CD4-positive, alpha-beta T cell treated with Interferon alpha-2 for 1 hour (primary cell): ENCODE measurements at regions not wholly inside any gene's neighbourhood (a gene's known extent, or its start where the extent isn't known, plus 50 kb on each side); places are given as distances from the start of the nearest gene placed in this dataset.
"Not testable (repeated sequence)": the region's sequence is repeated elsewhere in the genome, so short reads cannot be mapped to it uniquely, and the experiment has no call there.

Experiments
- DNase-seq, 2 donors: peaks; one replicate each; pipeline ENCODE4 v3.0.0-alpha.2; 2020 to 2022

- DNase-seq = no peak
Observed at GRCh38 chr6:85126485-85127167, 323.3 kb upstream of the NT5E start.

GRCh38 chr6:85125526-85125925, 324.4 kb upstream of the NT5E start:
- no peak for DNase-seq

DNA sequence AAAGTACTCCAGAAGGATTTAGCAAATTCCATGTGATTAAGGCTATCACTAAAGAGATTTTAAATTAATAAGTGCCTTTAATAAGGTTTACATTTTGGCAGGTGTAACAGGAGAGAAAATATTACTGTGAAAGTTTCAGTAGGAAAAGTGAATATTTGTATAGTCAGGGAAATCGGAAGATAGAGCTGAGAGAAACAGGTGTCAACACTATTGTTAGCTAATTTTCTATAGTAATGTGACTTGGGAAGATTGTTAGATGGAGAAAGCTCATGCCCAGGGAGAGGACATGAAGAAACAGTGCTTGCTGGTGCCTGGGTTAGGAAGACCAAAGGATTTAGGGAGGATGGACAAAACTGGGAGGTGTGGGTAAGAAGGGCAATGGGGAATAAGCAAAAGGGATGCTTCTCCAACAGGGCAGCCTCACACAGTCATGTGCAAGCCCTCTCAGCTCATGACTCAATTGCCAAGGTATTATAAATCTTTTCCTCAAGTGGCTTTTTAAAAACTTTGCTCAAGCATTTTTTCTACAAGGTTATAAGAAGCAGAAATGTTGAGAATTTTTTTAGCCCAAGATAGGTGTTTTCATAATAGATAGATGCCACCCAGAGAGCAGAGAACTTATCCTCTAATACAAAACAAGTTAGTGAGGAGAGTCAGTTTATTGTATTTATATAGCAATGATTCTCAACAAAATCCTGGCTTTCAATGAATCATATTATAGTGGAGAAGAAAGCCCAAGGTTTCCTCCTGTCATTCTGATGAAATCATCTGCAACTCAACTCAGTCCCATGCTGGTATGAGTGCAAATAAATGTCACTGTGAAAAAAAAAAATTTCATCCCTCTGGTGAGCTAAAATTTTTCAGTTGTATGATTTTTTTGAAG, 325.2 kb upstream of the NT5E start:
- DNase-seq = no peak

- DNase-seq = no peak
Observed at GRCh38 chr6:85121158-85121557, 328.7 kb upstream of the NT5E start.

- DNase-seq = no peak
Observed at GRCh38 chr6:85118652-85119235, 331.1 kb upstream of the NT5E start.

DNA sequence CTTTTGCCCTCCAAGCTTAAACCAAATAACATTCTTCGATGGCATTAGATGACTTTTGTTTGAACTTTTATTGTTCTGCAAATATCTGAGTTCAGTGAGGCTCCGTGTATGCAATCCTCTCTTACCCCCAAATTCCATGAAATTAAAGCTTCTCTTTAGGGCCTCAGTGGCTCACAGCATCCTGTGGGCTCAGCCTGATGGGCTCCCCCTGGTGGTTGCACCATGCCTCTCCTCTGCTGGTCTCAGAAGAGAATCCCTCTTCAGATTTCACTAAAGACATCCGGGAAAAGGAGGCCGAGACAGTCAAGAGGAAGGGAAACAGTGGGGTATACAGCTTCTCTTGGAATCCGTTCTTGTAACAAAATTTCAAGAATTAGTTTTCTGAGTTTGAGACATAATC, 331.6 kb upstream of the NT5E start:
- no peak for DNase-seq

DNA sequence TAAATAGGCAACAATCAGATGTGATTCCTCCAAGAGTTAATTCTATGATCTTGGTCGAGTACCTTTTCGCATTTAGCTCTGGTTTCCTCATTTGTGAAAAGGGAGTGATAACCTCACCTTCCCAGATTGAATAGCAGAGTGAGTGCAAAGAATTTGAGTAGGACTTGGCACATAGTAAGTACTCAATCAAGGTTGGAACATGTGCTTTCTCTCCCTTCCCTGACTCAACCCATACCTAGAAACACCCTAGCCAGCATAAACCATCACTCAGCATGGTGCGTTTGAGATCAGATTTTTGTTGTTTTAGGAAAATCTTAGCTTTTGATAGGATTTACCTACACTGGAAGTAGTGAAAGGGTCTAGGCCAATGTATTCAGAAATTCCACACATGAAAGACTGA, 333.4 kb upstream of the NT5E start:
- DNase-seq = no peak

DNA sequence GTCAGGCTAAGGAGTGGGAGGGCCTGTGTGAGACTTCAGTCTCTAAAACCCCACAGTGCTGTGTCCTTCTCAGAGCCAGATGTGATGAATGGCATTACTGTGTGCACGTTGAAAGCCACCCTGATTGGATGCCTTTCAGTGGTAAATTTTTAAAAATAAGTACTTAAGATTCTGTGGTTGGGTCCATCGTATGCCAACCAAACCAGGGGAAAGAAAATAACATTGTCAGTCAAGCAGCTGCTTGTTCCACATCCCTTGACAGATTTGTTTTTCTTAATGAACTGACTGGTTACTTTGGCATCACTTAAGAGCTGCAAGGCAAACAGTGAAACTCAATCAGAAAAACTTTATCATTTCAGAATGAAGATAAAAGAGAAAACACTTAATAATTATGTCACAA, 334.0 kb upstream of the NT5E start:
- no peak for DNase-seq

- DNase-seq = no peak
Observed at GRCh38 chr6:85115376-85115775, 334.5 kb upstream of the NT5E start.

DNA sequence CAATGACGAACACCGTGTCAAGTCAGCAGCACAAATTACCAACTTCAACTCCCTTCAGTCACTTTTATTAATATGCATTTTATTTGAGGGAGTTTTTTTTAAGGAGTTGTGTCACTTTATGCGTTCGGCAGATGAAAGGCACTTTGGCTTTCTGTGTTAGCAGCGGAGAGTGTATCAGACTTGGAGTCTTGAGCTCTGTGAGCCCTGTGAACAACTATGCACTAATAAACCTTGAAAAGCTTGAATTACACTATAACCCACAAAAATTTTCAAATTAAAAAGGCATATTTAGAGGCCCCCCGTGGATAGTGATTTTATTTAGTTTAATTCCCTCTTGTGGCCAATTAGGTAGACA, 335.3 kb upstream of the NT5E start:
- DNase-seq = no peak

GRCh38 chr6:85113934-85114580, 335.8 kb upstream of the NT5E start:
- no peak for DNase-seq

GRCh38 chr6:85112540-85112939, 337.3 kb upstream of the NT5E start:
- DNase-seq = no peak

DNA sequence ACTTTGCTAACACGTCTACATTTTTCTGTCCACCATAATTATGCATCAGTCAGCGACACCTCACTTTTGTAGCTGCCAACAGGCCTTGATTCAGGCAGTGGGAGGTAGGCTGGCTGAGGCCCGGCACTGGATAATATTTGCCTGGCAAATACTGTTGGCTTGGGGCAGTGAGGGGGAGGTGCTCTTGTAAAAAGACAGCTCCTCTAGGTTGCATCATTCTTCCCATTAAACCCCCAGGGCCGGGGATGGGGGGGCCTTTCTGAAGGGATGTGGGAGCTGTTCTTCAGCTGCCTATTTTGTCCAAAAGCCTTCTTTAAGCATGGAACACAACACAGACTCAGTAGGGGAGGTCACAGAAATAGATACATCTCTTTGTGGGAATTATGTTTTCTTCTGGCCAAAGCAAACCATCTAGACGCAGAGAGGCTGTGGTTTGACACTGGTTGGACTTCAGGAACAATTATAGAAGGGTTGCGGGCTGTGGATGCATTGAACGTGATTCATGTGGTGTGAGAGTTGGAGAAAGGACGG, 338.3 kb upstream of the NT5E start:
- DNase-seq = no peak

DNA sequence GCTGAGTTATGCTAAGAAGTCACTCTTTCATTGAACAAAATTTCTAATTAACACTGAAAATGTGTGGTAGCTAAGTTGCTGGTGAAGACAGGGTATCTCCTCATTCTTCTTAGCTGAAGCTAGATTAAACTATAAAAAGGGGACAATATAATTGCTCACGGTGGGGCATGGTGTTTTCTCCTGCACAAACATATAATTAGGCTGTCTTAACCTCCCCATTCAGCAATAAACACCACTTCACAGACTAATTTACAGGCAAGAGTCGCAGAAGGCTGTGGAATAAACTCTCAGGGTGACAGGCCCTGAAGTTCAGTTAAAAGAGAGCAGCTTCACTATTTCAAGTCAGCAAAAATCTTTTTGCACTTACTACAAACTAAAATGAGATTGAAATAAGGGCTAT, 338.9 kb upstream of the NT5E start:
- no peak for DNase-seq

GRCh38 chr6:85107701-85108100, 342.2 kb upstream of the NT5E start:
- no peak for DNase-seq

DNA sequence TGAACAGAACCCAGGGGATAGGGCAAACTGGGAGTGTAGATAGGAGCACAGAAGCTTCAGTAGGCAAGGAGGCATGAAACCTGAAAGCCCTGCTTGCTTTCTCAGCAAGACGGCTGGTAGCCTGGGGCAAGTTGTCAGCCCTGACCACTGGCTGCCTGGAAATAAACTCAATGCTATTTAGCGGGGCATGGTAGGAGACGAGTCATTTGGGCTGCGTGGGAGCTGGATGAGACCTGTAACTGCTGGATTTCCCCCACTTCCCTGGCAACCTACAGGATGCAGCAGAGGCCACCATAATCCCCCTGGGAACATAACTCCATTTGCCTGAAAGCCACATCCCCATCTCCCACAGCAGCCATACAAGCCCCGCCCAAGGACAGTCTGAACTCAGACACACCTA, 332.6 kb upstream of the TBX18 start:
- no peak for DNase-seq

GRCh38 chr6:85092226-85092625, 327.8 kb upstream of the TBX18 start:
- DNase-seq = no peak

DNA sequence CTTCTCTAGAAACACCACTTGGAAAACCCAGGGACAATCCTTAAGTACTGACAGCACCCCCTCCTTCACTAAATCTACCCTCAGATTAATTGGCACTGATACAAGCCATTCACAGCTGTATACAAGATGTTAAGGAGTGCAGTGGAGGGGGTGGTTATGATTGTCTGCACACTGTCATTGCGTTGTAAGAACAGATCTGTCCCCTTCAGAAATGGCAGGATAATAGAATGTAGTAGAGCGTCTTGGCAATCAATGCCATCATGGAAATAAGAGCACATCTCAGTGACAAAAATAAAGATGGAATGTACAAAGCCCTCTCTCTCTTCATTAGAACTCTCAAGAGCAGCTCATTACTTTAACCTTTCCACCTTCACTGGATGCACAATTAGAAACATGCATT, 324.9 kb upstream of the TBX18 start:
- no peak for DNase-seq

DNA sequence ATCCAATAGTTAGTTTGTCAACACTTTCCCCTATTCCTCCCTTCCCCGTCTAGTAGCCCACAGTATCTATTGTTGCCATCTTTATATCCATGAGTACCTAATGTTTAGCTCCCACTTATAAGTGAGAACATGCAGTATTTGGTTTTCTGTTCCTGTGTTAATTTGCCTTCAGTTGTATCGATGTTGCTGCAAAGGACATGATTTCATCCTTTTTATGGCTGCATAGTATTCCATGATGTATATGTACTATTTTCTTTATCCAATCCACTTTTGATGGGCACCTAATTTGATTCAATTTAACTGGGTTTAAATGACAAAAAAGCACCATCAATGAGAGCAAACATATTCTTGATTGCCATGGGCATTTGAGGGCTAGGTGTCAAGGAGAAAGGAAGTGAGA, 321.5 kb upstream of the TBX18 start:
- DNase-seq = no peak

GRCh38 chr6:85081102-85081501, 316.7 kb upstream of the TBX18 start:
- no peak for DNase-seq

DNA sequence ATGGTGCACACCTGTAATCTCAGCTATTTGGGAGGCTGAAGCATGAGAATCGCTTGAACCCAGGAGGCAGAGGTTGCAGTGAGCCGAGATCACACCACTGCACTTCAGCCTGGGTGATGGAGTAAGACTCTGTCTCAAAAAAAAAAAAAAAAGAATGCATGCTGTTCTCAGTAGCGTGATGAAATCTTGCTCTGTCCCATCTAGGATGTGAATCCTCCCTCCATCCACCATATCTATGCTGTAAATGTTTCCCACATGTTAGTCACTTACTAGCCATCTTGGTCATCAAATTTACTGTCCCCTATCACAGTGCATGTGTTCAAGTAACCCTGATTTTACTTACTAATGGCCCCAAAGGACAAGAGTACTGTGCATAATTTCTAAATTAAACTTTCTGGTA, 315.4 kb upstream of the TBX18 start:
- DNase-seq = no peak

DNA sequence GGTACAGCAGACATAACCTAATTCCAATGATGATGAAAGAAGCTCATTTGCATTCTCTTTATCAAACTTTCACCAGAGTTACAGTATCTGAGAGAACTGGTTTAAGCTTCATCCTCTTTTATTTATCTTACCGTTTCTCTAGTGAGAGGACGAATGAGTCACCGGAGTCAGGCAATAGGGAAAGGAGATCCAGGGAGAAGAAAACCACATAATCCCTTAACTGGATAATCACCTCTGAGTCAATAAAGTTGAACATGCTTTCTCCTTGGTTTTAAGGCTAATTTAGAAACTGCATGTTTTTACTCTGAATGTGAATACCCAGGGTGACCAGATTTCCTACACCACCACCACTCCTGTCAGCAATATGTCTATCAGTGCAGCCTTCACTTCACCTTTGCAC, 313.7 kb upstream of the TBX18 start:
- no peak for DNase-seq

- DNase-seq = no peak
Observed at GRCh38 chr6:85077098-85077497, 312.7 kb upstream of the TBX18 start.

- not testable (repeated sequence) for DNase-seq
Observed at GRCh38 chr6:85071845-85072244, 307.4 kb upstream of the TBX18 start.
